HK-2 (cell line): ENCODE measurements at regions not wholly inside any gene's neighbourhood (a gene's known extent, or its start where the extent isn't known, plus 50 kb on each side); places are given as distances from the start of the nearest gene placed in this dataset.
"Not testable (repeated sequence)": the region's sequence is repeated elsewhere in the genome, so short reads cannot be mapped to it uniquely, and the experiment has no call there.

Experiments
- DNase-seq: peaks from one replicate; pipeline ENCODE4 v3.0.0-alpha.2; 2018; ENCODE audit not compliant: unreplicated experiment

- DNase-seq = no peak
Measured at GRCh38 chr16:7834771-7835431, 502.3 kb downstream of the RBFOX1 start.

GRCh38 chr16:7820816-7821215, 488.2 kb downstream of the RBFOX1 start:
- no peak for DNase-seq

DNA sequence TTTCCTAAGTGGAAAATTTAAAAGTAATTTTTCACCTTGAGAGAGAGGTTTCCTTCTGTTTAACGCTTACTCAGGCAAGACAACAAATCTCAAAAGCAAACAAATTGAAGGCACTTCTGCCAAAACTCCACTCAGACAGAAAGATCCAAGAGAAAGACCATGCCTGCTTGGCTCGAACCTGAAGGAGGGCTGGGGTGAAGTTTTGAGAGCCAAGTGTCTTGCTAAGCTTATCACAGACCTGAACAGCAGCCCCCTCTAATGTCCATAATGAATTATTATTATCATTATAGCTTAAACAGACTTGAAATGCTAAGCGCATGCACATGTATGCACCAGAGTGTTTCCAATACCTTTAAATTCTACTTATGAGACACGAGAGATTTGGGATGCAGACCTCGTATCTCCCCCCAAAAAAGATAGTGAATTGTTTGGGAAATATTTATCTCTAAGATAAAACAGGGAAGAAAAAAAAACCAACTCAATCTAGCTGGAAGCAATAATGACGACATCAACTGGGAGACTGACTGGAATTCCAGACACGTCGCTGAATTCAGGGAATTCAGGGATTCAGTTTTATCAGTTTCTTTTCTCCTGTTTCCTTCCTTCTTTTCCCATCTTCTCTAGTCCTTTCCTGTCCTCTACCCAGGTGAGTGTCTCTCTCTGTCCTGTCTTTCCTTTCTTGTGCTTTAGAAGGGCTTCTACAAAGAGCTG, 473.2 kb downstream of the RBFOX1 start:
- no peak for DNase-seq

- DNase-seq = no peak
Measured at GRCh38 chr16:7804635-7805195, 472.1 kb downstream of the RBFOX1 start.

DNA sequence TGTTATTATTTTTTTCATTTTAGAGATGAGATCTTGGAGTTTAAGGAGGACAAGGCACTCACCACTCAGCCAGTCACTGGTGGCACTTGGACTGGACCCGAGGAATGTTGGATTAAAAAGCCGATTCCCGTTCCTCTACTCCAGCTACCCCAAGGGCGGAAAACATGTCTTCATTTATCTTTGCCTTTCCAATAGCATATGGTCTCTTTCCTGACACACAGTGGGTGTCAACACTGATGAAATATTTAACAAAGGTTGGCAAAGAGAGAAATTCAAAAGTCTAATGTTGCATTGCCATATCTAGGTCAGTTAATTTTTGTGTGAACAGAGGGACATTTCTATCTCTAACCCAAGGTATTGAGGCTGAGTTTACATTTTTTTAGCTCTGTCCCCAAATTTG, 459.7 kb downstream of the RBFOX1 start:
- DNase-seq = no peak

- no peak for DNase-seq
Measured at GRCh38 chr16:7791028-7791590, 458.5 kb downstream of the RBFOX1 start.

GRCh38 chr16:7775072-7775488, 442.4 kb downstream of the RBFOX1 start:
- no peak for DNase-seq

DNA sequence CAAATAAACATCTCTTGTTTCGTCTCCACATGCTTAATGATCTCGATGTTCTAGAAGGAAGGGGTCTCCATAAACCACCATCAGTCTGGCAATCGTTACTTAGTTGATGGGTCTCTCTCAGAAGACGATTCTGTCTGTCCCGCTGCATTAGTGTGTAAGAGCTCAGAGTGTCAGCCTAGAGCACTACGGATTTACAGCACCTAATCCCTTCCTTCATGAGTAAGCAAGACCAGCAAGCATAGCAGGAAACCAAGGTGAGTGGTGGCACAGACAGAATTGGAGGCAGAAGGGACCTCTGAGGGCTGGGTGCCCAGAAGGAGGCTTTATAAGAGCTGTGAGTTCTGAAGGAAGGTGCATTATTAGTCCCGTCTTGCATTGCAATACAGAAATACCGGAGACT, 440.1 kb downstream of the RBFOX1 start:
- DNase-seq = no peak

GRCh38 chr16:7769091-7769490, 436.4 kb downstream of the RBFOX1 start:
- DNase-seq = not testable (repeated sequence)

DNA sequence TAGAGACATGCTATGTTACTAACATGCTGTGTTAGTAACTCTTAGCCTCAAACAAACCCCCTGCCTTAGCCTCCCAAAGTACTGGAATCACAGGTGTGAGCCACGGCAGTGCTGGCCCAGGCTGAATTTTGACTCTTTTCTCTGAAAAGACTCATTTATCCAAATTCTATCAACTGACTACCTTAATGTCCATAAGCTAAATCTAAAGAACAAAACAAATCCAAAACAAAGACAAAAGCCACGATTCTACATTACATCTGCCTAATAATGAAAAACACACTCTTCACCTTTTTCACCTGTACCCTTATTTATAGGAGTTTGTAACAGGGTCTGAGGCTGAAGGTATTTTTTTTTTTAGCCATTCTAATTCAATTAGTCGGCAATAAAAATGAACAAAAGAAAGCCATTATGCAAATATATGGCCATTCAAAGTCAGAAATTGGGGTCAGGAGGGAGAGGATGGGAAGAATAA, 432.5 kb downstream of the RBFOX1 start:
- no peak for DNase-seq

DNA sequence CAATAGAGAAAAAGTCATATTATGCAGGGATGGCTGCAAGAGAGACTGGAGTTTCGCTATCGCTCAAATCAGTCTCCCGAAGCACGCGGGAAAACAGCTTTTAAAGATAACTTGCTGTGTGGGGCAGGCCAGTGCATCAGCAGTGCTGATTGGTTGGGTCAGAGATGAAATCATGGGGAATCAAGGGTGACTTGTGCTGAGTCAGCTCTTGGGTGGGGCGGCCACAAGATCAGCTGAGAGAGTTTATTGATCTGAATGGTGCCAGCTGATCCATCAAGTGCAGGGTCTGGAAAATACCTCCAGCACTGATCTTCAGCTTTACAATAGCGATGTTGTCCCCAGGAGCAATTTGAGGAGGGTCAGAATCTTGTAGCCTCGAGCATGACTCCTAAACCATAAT, 430.5 kb downstream of the RBFOX1 start:
- no peak for DNase-seq
